Fibroblast of villous mesenchyme (primary cell): ENCODE measurements at regions not wholly inside any gene's neighbourhood (a gene's known extent, or its start where the extent isn't known, plus 50 kb on each side); places are given as distances from the start of the nearest gene placed in this dataset.

ENCODE experiments used
- DNase-seq: peaks from one replicate; pipeline ENCODE4 v3.0.0-alpha.2; 2010; ENCODE audit warnings: low read depth
- H3K4me3 ChIP-seq: 2 replicates; pipeline ENCODE4 v1.5.1; 2011; ENCODE audit warnings: low read depth, mild to moderate bottlenecking, low read length
- TF ChIP-seq, protein P1 (sequence below): IDR thresholded peaks from 2 replicates; pipeline ENCODE4 v1.5.1; 2012; ENCODE audit warnings: low read depth, mild to moderate bottlenecking, low read length; ENCODE audit not compliant: insufficient read depth

DNA sequence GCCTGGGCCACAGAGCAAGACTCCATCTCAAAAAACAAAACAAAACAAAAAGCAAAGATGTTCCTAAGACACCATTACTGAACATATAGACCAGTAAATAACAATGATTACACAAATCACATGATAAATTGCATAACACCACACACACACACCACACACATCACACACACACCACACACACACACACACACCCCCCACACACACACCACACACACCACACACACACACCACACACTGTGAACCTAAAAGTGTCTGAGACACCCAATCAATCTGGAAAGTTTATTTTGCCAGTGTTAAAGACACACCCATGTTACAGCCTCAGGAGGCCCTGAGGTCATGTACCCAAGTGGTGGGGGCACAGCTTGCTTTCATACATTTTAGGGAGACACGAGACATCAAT lies 62.6 kb upstream of the ASAP2 start:
- TF ChIP-seq, protein P1, sequence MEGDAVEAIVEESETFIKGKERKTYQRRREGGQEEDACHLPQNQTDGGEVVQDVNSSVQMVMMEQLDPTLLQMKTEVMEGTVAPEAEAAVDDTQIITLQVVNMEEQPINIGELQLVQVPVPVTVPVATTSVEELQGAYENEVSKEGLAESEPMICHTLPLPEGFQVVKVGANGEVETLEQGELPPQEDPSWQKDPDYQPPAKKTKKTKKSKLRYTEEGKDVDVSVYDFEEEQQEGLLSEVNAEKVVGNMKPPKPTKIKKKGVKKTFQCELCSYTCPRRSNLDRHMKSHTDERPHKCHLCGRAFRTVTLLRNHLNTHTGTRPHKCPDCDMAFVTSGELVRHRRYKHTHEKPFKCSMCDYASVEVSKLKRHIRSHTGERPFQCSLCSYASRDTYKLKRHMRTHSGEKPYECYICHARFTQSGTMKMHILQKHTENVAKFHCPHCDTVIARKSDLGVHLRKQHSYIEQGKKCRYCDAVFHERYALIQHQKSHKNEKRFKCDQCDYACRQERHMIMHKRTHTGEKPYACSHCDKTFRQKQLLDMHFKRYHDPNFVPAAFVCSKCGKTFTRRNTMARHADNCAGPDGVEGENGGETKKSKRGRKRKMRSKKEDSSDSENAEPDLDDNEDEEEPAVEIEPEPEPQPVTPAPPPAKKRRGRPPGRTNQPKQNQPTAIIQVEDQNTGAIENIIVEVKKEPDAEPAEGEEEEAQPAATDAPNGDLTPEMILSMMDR: no peak
- DNase-seq: no peak
- no peak overlapping the region for H3K4me3 ChIP-seq

DNA sequence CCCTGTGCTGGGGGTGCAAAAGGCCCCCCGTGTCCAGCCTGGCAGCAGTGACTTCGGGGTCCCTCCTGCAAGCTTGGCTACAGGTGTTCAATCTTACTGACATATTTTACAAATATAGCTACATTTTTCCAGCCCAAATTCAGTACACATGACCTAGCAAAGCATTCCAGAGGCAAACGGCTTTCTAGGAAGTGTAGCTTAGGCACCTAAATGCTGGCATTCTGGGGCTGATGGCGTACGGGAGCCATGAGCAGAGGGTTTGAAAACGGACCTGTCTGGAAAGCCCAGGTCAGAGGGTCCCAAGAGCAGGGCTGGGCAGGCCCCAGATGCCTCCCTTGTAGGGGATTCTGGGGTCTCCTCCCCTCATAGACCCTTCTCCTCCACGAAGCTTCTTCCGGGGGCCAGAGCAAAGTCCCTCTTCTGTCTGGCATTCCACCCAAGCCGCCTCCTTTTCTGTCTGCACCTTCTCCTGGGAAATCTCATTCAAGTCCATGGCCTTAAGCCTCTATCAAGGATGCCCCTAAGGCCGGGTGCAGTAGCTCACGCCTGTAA lies 63.3 kb upstream of the ASAP2 start:
- TF ChIP-seq, protein P1: no peak
- DNase-seq: no peak

DNA sequence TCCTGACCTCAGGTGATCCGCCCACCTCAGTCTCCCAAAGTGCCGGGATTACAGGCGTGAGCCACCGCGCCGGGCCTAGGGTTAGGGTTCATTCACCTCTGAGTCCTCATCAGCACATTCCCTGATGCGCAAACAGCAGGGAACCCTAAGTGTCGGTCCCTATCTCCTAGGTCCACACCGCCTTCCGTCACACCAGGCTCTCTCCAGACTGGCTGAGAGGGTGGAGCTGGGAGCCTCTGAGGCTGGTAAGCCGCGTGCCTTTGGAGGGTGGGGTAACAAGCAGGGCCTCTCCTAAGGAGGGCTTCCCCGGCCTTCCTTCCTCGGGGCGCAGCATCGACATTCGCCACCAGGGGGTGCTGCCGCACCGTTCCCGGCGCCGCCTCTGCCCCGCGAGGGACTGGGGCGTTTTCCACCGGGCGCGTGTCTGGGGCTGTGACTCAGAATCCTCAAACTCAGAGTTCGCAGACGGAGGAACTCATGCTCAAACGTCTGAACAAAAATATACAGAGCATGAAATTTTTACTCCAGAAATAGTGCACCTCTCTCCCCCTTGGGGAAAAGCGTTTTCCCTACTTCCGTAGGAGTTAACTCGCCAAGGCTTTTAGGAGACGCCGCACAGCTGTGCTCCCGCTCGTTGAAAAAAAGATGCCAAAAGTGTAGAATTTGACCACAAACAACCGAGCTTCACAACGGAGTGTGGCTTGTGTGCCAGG lies 63.9 kb upstream of the ASAP2 start:
- TF ChIP-seq, protein P1: peak; percentile 95
- peak; percentile 90 for DNase-seq
- H3K4me3 ChIP-seq: peak overlapping the region; percentile 26

More for the DNA sequence above, 63.3 kb upstream of the ASAP2 start:
- peak overlapping the region; percentile 26 for H3K4me3 ChIP-seq

DNA sequence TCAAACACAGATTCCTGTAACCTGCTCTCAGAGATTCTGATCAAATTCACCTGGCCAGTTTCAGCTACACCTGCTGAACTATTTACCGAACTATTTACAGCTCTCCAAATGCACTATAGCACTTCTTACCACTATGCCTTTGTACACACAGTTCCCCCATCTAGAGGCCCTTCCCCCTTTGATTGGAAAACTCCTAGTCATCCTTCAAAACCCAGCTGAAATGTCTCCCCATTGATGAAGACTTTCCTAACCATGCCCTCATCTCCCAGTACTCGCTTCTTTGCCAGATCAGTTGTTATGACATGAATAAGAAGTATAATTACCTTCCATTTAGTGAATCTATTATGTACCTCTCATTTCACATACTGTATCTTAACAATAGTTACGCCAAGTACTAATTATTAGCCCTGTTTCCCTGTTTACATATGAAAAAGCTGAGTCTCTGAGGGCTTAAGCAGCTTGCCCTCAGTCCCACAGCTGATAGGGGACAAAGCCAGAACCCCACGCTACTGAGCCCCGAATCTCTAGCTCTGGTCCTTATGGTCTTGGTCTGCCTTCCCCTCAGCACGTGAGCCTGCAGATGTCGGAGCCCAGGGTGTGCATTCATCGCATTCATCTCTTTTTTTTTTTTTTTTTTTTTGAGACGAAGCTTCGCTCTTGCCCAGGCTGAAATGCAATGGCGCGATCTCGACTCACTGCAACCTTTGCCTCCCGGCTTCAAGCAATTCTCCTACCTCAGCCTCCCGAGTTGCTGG lies 64.7 kb upstream of the ASAP2 start:
- TF ChIP-seq, protein P1: no peak
- no peak overlapping the region for H3K4me3 ChIP-seq
- DNase-seq: no peak

DNA sequence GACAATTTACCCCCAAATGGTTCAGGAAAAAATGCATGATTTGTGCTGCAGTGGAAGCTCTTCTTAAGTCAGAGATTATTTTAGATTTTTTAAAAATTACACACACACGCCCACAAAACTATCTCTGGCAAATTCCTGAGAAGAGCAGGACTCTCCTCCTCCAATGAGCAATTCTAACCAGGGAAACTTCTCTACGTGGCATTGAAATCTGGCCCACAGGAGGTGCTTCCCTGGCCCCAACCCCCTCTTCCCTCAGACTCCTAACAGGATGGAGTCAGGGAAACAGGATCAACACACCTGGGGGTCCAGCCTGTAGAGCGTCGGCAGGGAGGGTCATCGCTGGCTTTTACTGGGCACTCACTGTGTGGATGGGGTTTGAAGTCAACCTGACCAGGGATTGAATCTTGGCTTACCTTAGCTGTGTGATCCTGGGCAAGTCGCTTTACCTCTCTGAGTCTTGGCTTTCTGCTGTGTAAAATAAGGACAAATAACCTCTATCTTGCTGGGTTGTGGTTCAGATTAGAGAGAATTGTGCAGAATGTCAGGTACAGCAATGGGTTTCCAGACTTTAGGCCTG lies 65.4 kb upstream of the ASAP2 start:
- no peak for DNase-seq
- no peak overlapping the region for H3K4me3 ChIP-seq
- TF ChIP-seq, protein P1: no peak

DNA sequence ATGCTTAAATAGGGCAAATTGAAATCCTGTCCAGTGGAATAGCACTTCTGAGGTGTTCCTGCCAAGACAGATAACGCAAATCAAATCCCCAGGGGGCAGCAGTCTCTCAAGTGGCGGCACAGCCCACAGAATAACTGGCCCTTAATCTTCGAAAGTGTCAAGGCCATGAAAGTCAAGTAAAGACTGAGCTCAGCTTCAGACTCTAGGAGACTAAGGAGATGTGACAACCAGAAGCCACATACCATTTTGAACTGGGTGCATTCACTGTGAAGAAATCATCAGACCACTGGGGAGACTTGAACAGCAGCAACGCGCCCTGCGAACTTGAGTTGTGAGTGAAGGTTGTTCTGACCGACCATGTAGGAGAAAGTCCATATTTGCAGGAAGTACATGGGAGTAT lies 66.0 kb upstream of the ASAP2 start:
- TF ChIP-seq, protein P1: no peak
- no peak for DNase-seq

More for the DNA sequence above, 66.0 kb upstream of the ASAP2 start:
- no peak overlapping the region for H3K4me3 ChIP-seq
